Activated CD8-positive, alpha-beta memory T cell treated with anti-CD3 and anti-CD28 coated beads, Interleukin-2, amount 10 ng/mL, durations not matched to agents 7 days and 5 days (primary cell): ENCODE measurements at regions not wholly inside any gene's neighbourhood (a gene's known extent, or its start where the extent isn't known, plus 50 kb on each side); places are given as distances from the start of the nearest gene placed in this dataset.

Experiments
- ATAC-seq: fragments of 150-1000 bp; cut with Tn5 transposase; one replicate; pipeline ENCODE4 v1.10.0; 2021; ENCODE audit warnings: moderate library complexity
- CTCF ChIA-PET: fragments of 350-600 bp; sonication (Branson Sonifier 250); formaldehyde crosslinking; loops from one replicate; lab custom pipeline; 2021; ENCODE audit warnings: antibody characterized with exemption; lab: Charles Lee
- DNase-seq: peaks from one replicate; pipeline ENCODE4 v3.0.0-alpha.2; 2020
- H3K27ac Mint-ChIP-seq: one replicate; pipeline ENCODE4 v1.8.0; 2021; ENCODE audit warnings: mild to moderate bottlenecking, mixed read lengths
- H3K27me3 Mint-ChIP-seq: one replicate; pipeline ENCODE4 v1.8.0; 2021; ENCODE audit warnings: mixed read lengths
- H3K36me3 Mint-ChIP-seq: one replicate; pipeline ENCODE4 v1.8.0; 2021; ENCODE audit warnings: mild to moderate bottlenecking, mixed read lengths
- H3K4me1 Mint-ChIP-seq: one replicate; pipeline ENCODE4 v1.8.0; 2021; ENCODE audit warnings: mixed read lengths
- H3K4me3 Mint-ChIP-seq: one replicate; pipeline ENCODE4 v1.8.0; 2021; ENCODE audit warnings: mild to moderate bottlenecking, moderate library complexity, mixed read lengths
- H3K9me3 Mint-ChIP-seq: one replicate; pipeline ENCODE4 v1.8.0; 2022; ENCODE audit warnings: low read depth, mixed read lengths

DNA sequence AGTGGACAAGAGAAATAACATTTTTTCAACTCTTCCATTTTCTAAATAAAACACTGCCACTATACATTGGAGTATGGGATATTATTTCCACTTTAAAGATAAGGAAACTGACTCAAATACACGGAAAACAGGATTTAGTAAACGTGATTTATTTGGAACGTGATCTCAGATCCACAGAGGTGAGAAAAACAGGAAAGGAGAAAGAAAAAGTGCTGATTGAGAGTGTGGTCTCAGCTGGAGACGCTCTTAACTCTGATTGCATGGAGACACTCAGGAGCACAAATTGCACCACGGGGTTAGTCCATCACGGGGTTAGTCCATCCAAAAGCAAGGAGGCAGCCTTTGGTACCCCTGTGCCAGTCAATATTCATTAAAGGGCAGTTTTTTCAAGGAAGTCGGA is 142.5 kb downstream of the GNAT3 start:
- Mint-ChIP-seq H3K4me1 (no peaks in the 10 kb centered on the region), H3K36me3 (no peaks in the 10 kb centered on the region), H3K9me3 (peaks cover 9% of the 10 kb centered on the region), H3K27ac (no peak overlapping the region), H3K27me3 (no peaks in the 10 kb centered on the region), H3K4me3 (no peak overlapping the region)
- DNase-seq (no peak), ATAC-seq (no peak)
- CTCF ChIA-PET: no interaction called here

DNA sequence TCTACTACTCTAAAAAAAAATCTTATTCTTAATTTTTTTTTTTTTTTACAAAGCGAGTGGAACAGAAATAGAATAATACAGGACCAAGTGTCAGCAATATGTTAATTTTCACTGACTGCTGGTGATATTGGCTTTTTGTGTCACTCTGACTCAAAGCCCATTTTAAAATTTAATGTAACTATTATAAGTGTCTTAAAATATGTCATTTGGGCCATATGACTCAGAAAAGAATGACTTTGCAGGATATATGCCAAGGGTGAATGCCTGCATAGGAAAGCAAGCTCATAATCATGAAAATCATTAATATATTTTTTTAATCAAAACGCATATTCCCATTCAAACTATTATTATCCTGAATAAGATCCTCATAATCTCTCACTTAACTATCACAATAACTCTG is 149.2 kb downstream of the GNAT3 start:
- DNase-seq (no peak), ATAC-seq (no peak)
- Mint-ChIP-seq H3K4me1 (no peaks in the 10 kb centered on the region), H3K27ac (no peak overlapping the region), H3K9me3 (peaks cover 6% of the 10 kb centered on the region), H3K27me3 (no peaks in the 10 kb centered on the region), H3K36me3 (no peaks in the 10 kb centered on the region), H3K4me3 (no peak overlapping the region)
- CTCF ChIA-PET: no interaction called here

DNA sequence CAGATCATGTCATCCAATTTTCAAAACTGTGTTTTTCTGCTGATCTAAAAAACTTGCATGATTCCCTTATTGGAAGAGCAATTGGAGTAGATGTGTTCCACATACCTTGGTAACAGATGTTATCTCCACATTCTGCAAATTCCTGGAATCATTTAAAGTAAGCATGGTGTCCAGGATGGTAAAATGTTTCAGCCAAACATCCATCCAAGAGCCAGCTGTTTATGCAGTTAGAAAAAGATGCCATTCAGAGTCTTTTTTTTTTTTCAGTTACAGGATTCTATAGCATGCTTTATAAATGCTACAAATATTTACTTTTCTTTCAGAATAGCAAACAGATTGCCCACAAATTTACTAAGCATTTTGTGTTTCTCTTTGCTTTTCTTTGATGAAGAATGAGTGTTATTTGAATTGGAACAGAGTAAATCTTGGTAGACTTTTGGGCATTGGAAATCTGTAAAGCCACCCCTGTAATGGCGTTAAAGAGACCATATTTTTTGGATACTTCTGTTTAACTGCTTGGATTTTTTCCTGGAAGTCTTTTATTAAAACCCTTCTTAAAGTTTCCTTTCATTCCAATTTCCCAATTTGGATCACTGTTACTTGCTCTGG is 149.8 kb downstream of the GNAT3 start:
- no peaks in the 10 kb centered on the region for H3K27me3 Mint-ChIP-seq
- no peaks in the 10 kb centered on the region for H3K4me1 Mint-ChIP-seq
- CTCF ChIA-PET: no interaction called here
- ATAC-seq (no peak), DNase-seq (no peak)
- H3K9me3 Mint-ChIP-seq: peaks cover 9% of the 10 kb centered on the region
- H3K36me3 Mint-ChIP-seq: no peaks in the 10 kb centered on the region
- H3K27ac Mint-ChIP-seq: no peak overlapping the region
- H3K4me3 Mint-ChIP-seq: no peak overlapping the region

DNA sequence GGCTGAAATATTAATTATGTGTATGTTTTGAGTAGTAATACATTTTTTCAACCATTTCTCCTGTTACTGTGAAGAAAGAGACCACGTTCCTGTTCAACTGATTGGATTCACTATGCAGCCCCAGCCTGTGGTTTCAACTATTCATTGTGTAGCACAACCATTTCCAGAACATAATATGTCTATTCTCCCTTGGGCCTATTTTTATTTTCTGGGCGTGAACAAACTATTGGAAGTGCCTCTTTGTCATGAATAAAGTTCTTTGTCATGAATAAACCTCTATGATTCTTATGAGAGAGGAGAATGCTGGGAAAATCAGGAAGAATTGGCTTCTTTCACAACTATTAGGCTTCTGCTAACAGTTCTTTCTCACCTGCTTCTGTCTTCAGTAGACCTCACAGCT is 152.4 kb downstream of the GNAT3 start:
- Mint-ChIP-seq H3K9me3 (peaks cover 3% of the 10 kb centered on the region), H3K4me1 (no peaks in the 10 kb centered on the region), H3K4me3 (no peak overlapping the region), H3K27ac (no peak overlapping the region), H3K36me3 (no peaks in the 10 kb centered on the region), H3K27me3 (no peaks in the 10 kb centered on the region)
- CTCF ChIA-PET: no interaction called here
- ATAC-seq (no peak), DNase-seq (no peak)

DNA sequence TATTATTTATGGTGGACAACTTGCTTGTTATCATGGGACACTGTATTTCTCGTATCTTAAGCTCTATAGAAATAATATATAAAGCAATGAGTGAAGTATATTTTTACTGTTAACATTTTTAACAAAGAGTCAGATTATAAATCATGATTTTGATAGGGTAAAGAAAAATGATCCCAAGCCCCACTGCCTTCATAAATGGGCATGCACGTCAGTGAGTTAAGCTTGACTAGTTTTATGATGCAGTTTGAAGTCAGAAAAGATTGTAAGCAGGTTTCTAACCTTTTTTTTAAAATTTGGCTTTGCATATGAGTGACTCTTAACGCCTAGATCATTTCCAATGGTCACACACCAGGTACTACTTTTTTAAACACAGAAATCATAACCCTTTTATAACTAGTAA is 152.8 kb downstream of the GNAT3 start:
- Mint-ChIP-seq H3K4me1 (no peaks in the 10 kb centered on the region), H3K27me3 (no peaks in the 10 kb centered on the region), H3K9me3 (peaks cover 3% of the 10 kb centered on the region), H3K27ac (no peak overlapping the region), H3K36me3 (no peaks in the 10 kb centered on the region), H3K4me3 (no peak overlapping the region)
- CTCF ChIA-PET: no interaction called here
- DNase-seq (no peak), ATAC-seq (no peak)

DNA sequence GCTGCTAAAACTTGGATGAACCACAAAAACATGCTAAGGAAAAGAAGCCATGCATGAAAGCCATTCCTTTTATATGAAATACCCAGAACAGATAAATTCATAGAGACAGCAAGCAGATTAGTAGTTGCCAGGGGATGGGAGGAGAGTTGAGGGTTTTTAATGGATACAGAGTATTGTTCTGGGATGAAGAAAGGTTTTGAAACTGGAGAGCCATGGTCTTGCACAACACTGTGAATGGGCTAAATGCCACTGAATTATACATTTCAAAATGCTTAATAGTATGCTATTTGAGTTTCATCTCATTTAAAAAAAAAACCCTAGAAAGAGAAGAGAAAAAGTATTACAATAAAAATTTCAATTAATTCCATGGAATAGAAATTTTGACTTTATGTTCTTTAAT is 154.3 kb downstream of the GNAT3 start:
- ATAC-seq: no peak
- Mint-ChIP-seq H3K9me3 (peaks cover 3% of the 10 kb centered on the region), H3K4me1 (no peaks in the 10 kb centered on the region), H3K27me3 (no peaks in the 10 kb centered on the region), H3K27ac (no peak overlapping the region), H3K36me3 (no peaks in the 10 kb centered on the region), H3K4me3 (no peak overlapping the region)
- DNase-seq: no peak
- CTCF ChIA-PET: no interaction called here

DNA sequence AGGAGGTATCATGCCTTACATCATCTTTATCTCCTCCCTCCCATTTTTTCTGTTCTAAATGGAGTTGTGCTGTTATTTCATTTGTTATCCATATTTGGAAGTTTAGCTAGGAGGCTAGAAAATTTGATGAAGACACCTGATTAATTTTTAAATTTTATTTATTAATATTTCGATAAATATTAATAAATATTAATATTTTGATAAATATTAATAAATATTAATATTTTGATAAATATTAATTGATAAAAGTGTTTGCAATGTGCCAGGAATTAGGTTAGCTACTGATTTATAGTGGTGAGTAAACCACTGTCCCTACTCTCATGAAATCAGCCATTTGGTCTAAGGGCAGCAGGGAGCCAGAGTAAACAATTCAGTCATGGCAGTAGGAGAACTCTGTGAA is 161.4 kb downstream of the GNAT3 start:
- CTCF ChIA-PET: no interaction called here
- H3K36me3 Mint-ChIP-seq: no peaks in the 10 kb centered on the region

DNA sequence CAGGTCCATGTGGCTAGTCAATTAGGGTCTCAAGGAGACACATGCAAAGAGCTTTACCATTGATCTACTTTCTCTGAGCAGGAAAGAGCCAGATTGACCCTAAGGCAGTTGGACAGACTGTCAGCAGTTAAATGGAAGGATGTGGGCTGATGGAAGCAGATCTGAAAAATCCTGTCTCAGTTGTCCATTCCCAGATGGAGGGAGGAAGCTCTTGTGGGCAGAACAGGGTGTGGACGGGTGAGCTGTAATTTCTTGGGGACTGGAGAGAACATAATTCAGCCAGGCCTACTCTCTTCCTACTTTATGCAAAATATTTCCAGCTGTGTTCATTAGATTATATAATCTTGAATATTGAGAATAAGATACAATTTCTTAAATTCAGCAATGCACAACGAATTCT is 163.6 kb downstream of the GNAT3 start:
- H3K27ac Mint-ChIP-seq: no peak overlapping the region
- peaks cover 4% of the 10 kb centered on the region for H3K9me3 Mint-ChIP-seq
- no peaks in the 10 kb centered on the region for H3K27me3 Mint-ChIP-seq
- CTCF ChIA-PET: no interaction called here
- DNase-seq: no peak
- no peak for ATAC-seq
- H3K4me3 Mint-ChIP-seq: no peak overlapping the region
- H3K36me3 Mint-ChIP-seq: no peaks in the 10 kb centered on the region
- no peaks in the 10 kb centered on the region for H3K4me1 Mint-ChIP-seq

More for the DNA sequence above, 161.4 kb downstream of the GNAT3 start:
- no peak overlapping the region for H3K4me3 Mint-ChIP-seq
- ATAC-seq (no peak), DNase-seq (no peak)
- no peaks in the 10 kb centered on the region for H3K4me1 Mint-ChIP-seq
- peaks cover 4% of the 10 kb centered on the region for H3K9me3 Mint-ChIP-seq
- H3K27me3 Mint-ChIP-seq: no peaks in the 10 kb centered on the region
- no peak overlapping the region for H3K27ac Mint-ChIP-seq

DNA sequence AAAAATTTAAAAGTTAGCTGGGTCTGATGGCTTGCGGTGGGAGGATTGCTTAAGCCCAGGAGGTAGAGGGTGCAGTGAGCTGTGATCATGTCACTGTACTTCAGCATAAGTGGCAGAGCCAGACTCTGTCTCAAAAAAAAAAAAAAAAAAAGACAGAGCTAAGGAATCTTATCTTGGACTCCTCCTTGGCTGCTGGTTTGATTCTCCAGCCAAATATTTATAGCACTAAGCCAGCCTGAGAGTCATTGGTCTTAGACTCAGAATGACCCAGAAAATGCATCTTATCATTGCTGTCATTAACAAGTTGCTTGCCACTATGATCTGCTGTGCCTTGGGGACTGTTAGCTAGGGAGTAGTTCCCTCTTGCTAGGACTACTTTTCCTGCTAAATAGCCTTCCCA is 164.7 kb downstream of the GNAT3 start:
- H3K27ac Mint-ChIP-seq: no peak overlapping the region
- DNase-seq: no peak
- no peaks in the 10 kb centered on the region for H3K36me3 Mint-ChIP-seq
- ATAC-seq: no peak
- no peak overlapping the region for H3K4me3 Mint-ChIP-seq
- H3K9me3 Mint-ChIP-seq: peaks cover 4% of the 10 kb centered on the region
- no peaks in the 10 kb centered on the region for H3K27me3 Mint-ChIP-seq
- no peaks in the 10 kb centered on the region for H3K4me1 Mint-ChIP-seq
- CTCF ChIA-PET: no interaction called here

DNA sequence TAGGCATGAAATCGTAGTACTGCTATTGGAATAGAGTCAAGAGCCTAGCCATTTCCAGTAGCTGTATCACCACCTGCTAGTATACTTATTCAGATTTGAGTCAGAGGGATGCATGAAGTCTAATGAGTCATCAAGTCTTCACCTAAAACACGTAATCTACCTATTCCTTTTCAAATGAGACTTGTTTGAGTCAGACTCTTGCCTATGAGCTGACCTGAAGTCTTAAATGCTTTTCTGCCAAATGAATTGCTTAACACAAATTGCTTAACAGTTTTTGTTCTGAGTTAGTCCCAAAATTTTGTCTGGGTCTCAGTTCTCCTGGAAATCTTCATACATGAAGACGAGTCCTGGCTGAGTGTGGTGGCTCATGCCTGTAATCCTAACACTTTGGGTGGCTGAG is 165.2 kb downstream of the GNAT3 start:
- H3K27me3 Mint-ChIP-seq: no peaks in the 10 kb centered on the region
- peaks cover 4% of the 10 kb centered on the region for H3K9me3 Mint-ChIP-seq
- no peaks in the 10 kb centered on the region for H3K4me1 Mint-ChIP-seq
- H3K4me3 Mint-ChIP-seq: no peak overlapping the region
- H3K36me3 Mint-ChIP-seq: no peaks in the 10 kb centered on the region
- H3K27ac Mint-ChIP-seq: no peak overlapping the region
- DNase-seq: no peak
- ATAC-seq: no peak
- CTCF ChIA-PET: no interaction called here

DNA sequence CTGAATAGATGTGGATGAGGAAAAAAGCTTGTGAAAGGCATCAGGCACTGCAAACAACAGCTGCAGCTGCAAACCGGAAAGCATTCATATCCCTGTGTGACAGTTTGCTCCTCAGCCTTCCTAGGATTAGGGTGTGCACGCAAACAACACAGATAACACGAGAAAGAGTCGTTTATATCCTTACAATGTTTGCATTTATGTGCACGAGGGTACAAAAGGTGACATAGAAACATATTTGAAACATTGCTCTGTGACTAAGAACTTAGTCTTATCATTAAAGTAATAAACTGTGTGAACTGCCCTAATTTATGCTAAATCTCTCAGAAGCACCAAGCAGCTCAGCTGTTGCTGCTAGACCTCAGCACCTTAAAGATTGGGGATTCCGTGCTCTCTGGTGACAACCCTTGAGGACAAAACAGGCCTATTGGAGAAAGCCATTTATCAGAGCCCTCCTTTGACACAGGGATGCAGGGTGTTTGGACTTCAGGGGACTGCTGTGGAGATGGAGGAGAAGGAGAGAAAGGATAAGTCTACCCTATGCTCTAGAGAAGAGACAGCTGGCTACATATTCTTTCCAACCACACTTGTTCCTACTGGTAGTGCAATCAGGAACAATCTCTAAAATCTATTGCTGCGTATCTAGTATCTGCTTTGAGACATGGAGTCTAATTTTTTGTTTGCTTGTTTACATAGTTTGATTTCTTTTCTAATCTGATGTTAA is 176.2 kb downstream of the GNAT3 start:
- CTCF ChIA-PET: no interaction called here
- peaks cover 5% of the 10 kb centered on the region for H3K9me3 Mint-ChIP-seq
- ATAC-seq (no peak), DNase-seq (no peak)
- no peaks in the 10 kb centered on the region for H3K36me3 Mint-ChIP-seq
- no peak overlapping the region for H3K4me3 Mint-ChIP-seq
- no peaks in the 10 kb centered on the region for H3K27me3 Mint-ChIP-seq
- no peaks in the 10 kb centered on the region for H3K4me1 Mint-ChIP-seq
- no peak overlapping the region for H3K27ac Mint-ChIP-seq

DNA sequence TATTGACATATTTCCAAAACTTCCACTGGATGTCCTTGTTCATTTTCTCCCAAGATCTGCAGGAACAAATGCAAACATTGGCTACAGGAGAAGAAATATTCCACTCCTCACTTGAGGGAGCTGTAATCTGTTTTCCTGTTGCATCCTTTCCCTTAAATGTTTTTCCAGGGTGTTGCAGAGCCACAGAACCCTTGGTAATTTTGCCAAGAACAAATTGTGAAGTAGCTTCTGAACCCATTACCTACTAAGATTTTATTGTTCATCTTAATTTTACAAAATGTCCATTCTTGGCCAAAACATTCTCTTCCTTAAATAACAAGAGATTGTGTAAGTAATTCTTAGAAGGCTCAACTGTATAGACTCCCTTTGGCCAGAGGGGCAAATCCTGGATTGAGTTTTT is 177.0 kb downstream of the GNAT3 start:
- DNase-seq (no peak), ATAC-seq (no peak)
- CTCF ChIA-PET: no interaction called here
- Mint-ChIP-seq H3K27ac (no peak overlapping the region), H3K9me3 (peaks cover 5% of the 10 kb centered on the region), H3K27me3 (no peaks in the 10 kb centered on the region), H3K4me3 (no peak overlapping the region), H3K4me1 (no peaks in the 10 kb centered on the region), H3K36me3 (no peaks in the 10 kb centered on the region)

DNA sequence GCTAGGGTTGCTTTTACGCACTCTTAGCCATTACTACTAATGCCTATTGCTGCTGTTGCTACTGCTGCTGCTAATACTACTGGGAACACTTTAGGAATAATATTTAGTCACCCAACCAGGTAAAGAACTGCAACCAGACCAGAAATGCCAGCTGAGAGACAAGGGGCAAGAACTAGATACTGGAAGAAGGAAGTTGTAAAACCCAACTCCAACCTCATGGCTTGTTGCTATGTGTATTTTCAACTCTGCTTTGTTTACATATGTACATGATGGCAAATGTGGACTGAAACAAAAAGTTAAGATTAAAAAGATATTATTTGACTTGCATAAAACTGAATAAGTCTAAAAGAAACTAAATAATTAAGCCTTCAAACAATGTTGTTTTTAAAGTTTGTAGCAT is 177.7 kb downstream of the GNAT3 start:
- no peak overlapping the region for H3K4me3 Mint-ChIP-seq
- DNase-seq: no peak
- no peaks in the 10 kb centered on the region for H3K27me3 Mint-ChIP-seq
- no peak overlapping the region for H3K27ac Mint-ChIP-seq
- H3K4me1 Mint-ChIP-seq: no peaks in the 10 kb centered on the region
- no peaks in the 10 kb centered on the region for H3K36me3 Mint-ChIP-seq
- H3K9me3 Mint-ChIP-seq: peaks cover 5% of the 10 kb centered on the region
- CTCF ChIA-PET: no interaction called here
- ATAC-seq: no peak

DNA sequence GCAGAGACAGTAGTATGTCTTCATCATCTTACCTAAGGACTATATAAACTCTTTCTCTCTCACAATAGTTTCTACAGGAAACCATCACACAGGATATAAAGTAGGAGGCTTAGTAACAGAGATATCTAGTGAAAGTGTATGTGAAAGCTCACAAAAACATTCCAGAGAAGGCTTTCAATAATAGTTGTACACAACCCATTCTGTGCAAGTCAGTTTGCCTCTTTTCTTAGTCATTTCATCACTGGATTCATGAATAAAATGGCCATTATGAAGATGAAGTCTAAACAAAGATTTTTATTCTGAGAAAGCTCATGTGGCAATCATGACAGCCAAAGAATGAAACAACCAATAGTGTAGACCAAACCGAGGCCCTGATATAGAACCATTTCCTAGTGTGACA is 178.8 kb downstream of the GNAT3 start:
- Mint-ChIP-seq H3K9me3 (peaks cover 5% of the 10 kb centered on the region), H3K4me3 (no peak overlapping the region), H3K27me3 (no peaks in the 10 kb centered on the region), H3K4me1 (no peaks in the 10 kb centered on the region), H3K36me3 (no peaks in the 10 kb centered on the region), H3K27ac (no peak overlapping the region)
- CTCF ChIA-PET: no interaction called here
- ATAC-seq (no peak), DNase-seq (no peak)
